Right atrium auricular region (tissue), 2 donors: ENCODE measurements at regions not wholly inside any gene's neighbourhood (a gene's known extent, or its start where the extent isn't known, plus 50 kb on each side); places are given as distances from the start of the nearest gene placed in this dataset.

Experiments used
- DNase-seq: peaks from one replicate; pipeline ENCODE4 v3.0.0-alpha.2; 2019; ENCODE audit warnings: low spot score
- H3K27ac ChIP-seq, 2 donors: fragments of 200-600 bp; sonication (generic); 1 replicate in 1 of 2; 2 replicates in 1 of 2; pipeline ENCODE4 v1.5.1; 2016 to 2019
- H3K27me3 ChIP-seq, 2 donors: fragments of 200-600 bp; sonication (generic); one replicate each; pipeline versions ENCODE4 v1.5.1 to v1.6.0; 2017 to 2019
- H3K36me3 ChIP-seq: fragments of 200-600 bp; sonication (generic); one replicate; pipeline ENCODE4 v1.5.1; 2016
- H3K4me1 ChIP-seq, 2 donors: fragments of 200-600 bp; sonication (generic); one replicate each; pipeline versions ENCODE4 v1.5.1 to v1.6.0; 2017 to 2019
- H3K4me3 ChIP-seq, 2 donors: fragments of 200-600 bp; sonication (generic); 1 replicate in 1 of 2; 2 replicates in 1 of 2; pipeline ENCODE4 v1.5.1; 2017 to 2019; ENCODE audit warnings: mild to moderate bottlenecking in 1 of 2, moderate library complexity in 1 of 2
- H3K9me3 ChIP-seq, 2 donors: fragments of 200-600 bp; sonication (generic); one replicate each; pipeline ENCODE4 v1.5.1; 2019
- TF ChIP-seq, protein P1 (sequence below), 2 donors: fragments of 200-600 bp; sonication (generic); IDR thresholded peaks; one replicate each; pipeline ENCODE4 v1.5.1; 2019; ENCODE audit warnings: antibody characterized with exemption in 2 of 2

DNA sequence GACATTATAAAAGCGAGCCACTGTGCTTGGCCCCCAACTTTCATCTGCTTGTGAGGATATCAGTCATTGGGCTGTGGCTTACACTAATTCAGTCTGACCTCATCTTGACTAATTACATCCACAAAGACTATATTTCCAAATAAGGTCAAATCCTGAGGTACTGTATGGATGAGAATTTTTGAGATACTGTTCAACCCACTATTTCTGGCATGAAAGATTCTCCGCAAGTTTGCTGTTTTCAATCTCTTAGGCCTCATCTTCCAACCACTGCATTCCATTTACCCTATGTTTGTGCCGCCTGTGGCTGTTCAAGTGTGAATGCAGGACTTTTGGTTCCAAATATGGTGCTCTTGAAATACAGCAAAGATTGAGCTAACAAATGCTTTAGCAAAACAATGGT, 400.9 kb upstream of the SGCD start:
- H3K27ac ChIP-seq: no peak overlapping the region
- no peaks in the 10 kb centered on the region for H3K36me3 ChIP-seq
- H3K4me3 ChIP-seq: no peak overlapping the region
- TF ChIP-seq, protein P1, sequence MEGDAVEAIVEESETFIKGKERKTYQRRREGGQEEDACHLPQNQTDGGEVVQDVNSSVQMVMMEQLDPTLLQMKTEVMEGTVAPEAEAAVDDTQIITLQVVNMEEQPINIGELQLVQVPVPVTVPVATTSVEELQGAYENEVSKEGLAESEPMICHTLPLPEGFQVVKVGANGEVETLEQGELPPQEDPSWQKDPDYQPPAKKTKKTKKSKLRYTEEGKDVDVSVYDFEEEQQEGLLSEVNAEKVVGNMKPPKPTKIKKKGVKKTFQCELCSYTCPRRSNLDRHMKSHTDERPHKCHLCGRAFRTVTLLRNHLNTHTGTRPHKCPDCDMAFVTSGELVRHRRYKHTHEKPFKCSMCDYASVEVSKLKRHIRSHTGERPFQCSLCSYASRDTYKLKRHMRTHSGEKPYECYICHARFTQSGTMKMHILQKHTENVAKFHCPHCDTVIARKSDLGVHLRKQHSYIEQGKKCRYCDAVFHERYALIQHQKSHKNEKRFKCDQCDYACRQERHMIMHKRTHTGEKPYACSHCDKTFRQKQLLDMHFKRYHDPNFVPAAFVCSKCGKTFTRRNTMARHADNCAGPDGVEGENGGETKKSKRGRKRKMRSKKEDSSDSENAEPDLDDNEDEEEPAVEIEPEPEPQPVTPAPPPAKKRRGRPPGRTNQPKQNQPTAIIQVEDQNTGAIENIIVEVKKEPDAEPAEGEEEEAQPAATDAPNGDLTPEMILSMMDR (IDR thresholded peaks at IDR 0.05): no peak
- H3K4me1 ChIP-seq: no peaks in the 10 kb centered on the region
- H3K27me3 ChIP-seq: no peaks in the 10 kb centered on the region
- H3K9me3 ChIP-seq: no peaks in the 10 kb centered on the region
- no peak for DNase-seq

DNA sequence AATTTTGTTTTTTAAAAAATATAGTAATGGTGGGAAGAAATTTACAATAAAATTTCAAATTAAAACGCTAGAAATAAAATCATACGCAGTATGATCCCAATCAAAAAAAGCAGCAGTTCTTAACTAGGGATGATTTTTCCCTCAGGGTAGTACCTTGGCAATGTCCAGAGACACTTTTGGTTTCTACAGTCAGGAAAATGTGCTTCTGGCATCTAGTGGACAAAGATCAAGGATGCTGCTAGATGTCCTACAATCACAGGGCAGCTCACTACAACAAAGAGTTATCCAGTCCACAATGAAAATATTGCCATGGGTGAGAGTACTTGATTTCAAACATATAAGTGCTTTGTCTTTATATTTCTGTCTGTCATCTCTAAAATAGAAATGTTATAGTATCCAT, 400.2 kb upstream of the SGCD start:
- H3K36me3 ChIP-seq: no peaks in the 10 kb centered on the region
- no peaks in the 10 kb centered on the region for H3K27me3 ChIP-seq
- no peak for DNase-seq
- H3K4me3 ChIP-seq: no peak overlapping the region
- H3K27ac ChIP-seq: no peak overlapping the region
- H3K9me3 ChIP-seq: no peaks in the 10 kb centered on the region
- TF ChIP-seq, protein P1 (IDR thresholded peaks at IDR 0.05): no peak
- no peaks in the 10 kb centered on the region for H3K4me1 ChIP-seq

DNA sequence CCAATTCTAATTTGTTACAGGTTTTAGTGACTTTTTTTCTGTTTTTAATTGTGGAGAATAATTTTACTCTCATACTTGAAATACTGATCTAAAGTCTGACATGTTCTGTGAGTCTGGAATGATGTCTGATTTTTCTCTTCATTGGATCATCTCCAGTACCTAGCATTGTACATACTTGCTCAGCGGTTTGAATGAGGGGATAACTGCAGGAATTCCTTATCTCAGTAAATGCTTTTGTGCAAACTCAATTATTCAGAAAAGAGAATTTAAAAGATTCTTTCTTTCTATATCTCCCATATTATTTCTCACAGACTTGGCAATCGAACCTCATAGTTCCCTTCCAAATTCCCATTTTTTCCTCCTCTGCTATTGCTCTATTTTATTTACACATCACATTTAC, 397.9 kb upstream of the SGCD start:
- Histone ChIP-seq H3K4me3 (no peak overlapping the region), H3K27me3 (no peaks in the 10 kb centered on the region), H3K36me3 (no peaks in the 10 kb centered on the region), H3K27ac (no peak overlapping the region), H3K4me1 (no peaks in the 10 kb centered on the region), H3K9me3 (no peaks in the 10 kb centered on the region)
- no peak for DNase-seq
- TF ChIP-seq, protein P1 (IDR thresholded peaks at IDR 0.05): no peak

DNA sequence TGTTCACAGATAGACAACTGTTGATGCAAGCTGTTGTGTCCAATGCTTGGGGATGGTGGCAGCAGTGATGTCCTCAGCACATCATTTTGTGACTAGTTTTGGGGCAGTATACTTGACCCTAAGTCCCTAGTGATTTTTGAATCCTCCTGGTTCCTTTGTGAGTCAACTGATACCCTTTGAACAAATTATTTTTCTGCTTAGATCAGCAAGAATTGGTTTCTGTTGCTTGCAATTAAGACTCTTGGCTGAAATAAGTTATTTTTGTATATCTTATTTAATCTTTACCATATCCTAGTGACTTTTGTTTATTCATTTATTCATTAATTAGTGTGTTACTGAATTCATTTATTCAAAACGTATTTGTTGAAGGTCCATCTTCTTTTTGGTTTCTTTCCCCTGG, 392.0 kb upstream of the SGCD start:
- no peak for DNase-seq
- Histone ChIP-seq H3K4me3 (no peak overlapping the region), H3K36me3 (no peaks in the 10 kb centered on the region), H3K4me1 (no peaks in the 10 kb centered on the region), H3K27me3 (no peaks in the 10 kb centered on the region), H3K27ac (no peak overlapping the region), H3K9me3 (peaks cover 0 to 2% of the 10 kb centered on the region in 2 donors)
- TF ChIP-seq, protein P1 (IDR thresholded peaks at IDR 0.05): no peak

DNA sequence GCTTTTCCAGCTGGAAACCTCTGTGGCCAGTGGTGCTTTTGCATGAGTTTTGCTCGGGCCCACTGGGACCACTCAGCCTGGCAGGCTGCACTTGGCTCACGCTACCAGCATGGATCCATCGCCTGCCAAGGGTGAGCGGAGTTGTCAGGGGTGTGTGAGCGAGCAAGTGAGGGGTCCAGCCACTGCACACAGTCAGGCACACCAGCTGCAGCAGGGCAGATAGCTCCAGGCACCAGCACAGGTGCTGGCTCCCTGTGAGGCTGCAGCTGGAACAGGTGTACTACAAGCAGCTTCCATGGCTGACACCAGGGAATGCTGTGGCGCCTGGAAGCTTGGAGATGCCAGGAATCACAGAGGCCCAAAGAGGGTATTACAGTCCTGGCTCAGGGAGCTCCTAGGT, 391.2 kb upstream of the SGCD start:
- no peak for DNase-seq
- Histone ChIP-seq H3K27me3 (no peaks in the 10 kb centered on the region), H3K27ac (no peak overlapping the region), H3K9me3 (peaks cover 0 to 2% of the 10 kb centered on the region in 2 donors), H3K4me1 (no peaks in the 10 kb centered on the region), H3K4me3 (no peak overlapping the region), H3K36me3 (no peaks in the 10 kb centered on the region)
- TF ChIP-seq, protein P1 (IDR thresholded peaks at IDR 0.05): no peak
